Keratinocyte (primary cell): ENCODE measurements at regions not wholly inside any gene's neighbourhood (a gene's known extent, or its start where the extent isn't known, plus 50 kb on each side); places are given as distances from the start of the nearest gene placed in this dataset.

Source experiments
- DNase-seq: peaks from one replicate; pipeline ENCODE4 v3.0.0-alpha.2; 2011; ENCODE audit warnings: low read depth, missing footprints, low spot score
- FAIRE-seq: peaks from 2 replicates; lab custom pipeline; 2011; peaks lifted over from hg19 to GRCh38; lab: Jason Lieb, UNC
- H2AFZ ChIP-seq: 2 replicates; pipeline ENCODE4 v1.6.0; 2012; ENCODE audit warnings: low read length, control low read depth, inconsistent platforms; ENCODE audit not compliant: control insufficient read depth
- H3K27ac ChIP-seq: 2 replicates; pipeline ENCODE4 v1.5.1; 2011; ENCODE audit warnings: low read length; ENCODE audit not compliant: control insufficient read depth, insufficient read depth
- H3K27me3 ChIP-seq: 3 replicates; pipeline ENCODE4 v1.6.0; 2011; ENCODE audit warnings: low read length; ENCODE audit not compliant: control insufficient read depth, insufficient read depth; ENCODE audit errors: extremely low read depth
- H3K36me3 ChIP-seq, 2 experiments: 2 replicates in 1 of 2; 3 replicates in 1 of 2; pipeline ENCODE4 v1.5.1; 2011; ENCODE audit warnings: low read length in 2 of 2, mild to moderate bottlenecking in 1 of 2; ENCODE audit not compliant: control insufficient read depth in 2 of 2, insufficient read depth in 2 of 2; ENCODE audit errors: extremely low read depth in 1 of 2
- H3K4me1 ChIP-seq: 3 replicates; pipeline ENCODE4 v1.5.1; 2011; ENCODE audit warnings: low read length; ENCODE audit not compliant: control insufficient read depth, insufficient read depth; ENCODE audit errors: extremely low read depth
- H3K4me2 ChIP-seq: 3 replicates; pipeline ENCODE4 v1.6.0; 2011; ENCODE audit warnings: low read depth, low read length; ENCODE audit not compliant: control insufficient read depth, insufficient read depth; ENCODE audit errors: extremely low read depth
- H3K4me3 ChIP-seq, 3 experiments: fragments of 200-600 bp in 1 of 3; sonication (generic) in 1 of 3; 2 replicates in 2 of 3; 3 replicates in 1 of 3; pipeline ENCODE4 v1.5.1; 2011 to 2016; ENCODE audit warnings: low read length in 3 of 3, mild to moderate bottlenecking in 3 of 3, control low read depth in 2 of 3, inconsistent platforms in 1 of 3, low read depth in 1 of 3, mixed read lengths in 1 of 3, mixed run types in 1 of 3, moderate library complexity in 1 of 3; ENCODE audit not compliant: control insufficient read depth in 2 of 3, insufficient read depth in 2 of 3; ENCODE audit errors: extremely low read depth in 1 of 3
- H3K79me2 ChIP-seq: 2 replicates; pipeline ENCODE4 v1.6.0; 2012; ENCODE audit warnings: low read length; ENCODE audit not compliant: control insufficient read depth, insufficient read depth
- H3K9ac ChIP-seq: 3 replicates; pipeline ENCODE4 v1.6.0; 2011; ENCODE audit warnings: low read length; ENCODE audit not compliant: control insufficient read depth, insufficient read depth; ENCODE audit errors: extremely low read depth
- H3K9me1 ChIP-seq: 3 replicates; pipeline ENCODE4 v1.6.0; 2011; ENCODE audit warnings: low read length; ENCODE audit not compliant: control insufficient read depth, insufficient read depth; ENCODE audit errors: extremely low read depth
- H3K9me3 ChIP-seq: 2 replicates; pipeline ENCODE4 v1.5.1; 2012; ENCODE audit warnings: low read depth, low read length; ENCODE audit not compliant: control insufficient read depth
- H4K20me1 ChIP-seq: 3 replicates; pipeline ENCODE4 v1.6.0; 2011; ENCODE audit warnings: low read length; ENCODE audit not compliant: control insufficient read depth, insufficient read depth; ENCODE audit errors: extremely low read depth
- EZH2 ChIP-seq: IDR thresholded peaks from one replicate; pipeline ENCODE4 v1.6.1; 2012; ENCODE audit warnings: inconsistent platforms, mild to moderate bottlenecking, low read length, moderate library complexity
- dilution Hi-C: fragments of 300-500 bp; cut with MboI; formaldehyde crosslinking; loops from one replicate; pipeline ENCODE4 v1.7.0; 2020; ENCODE audit warnings: low sequenced_read_pairs; ENCODE audit not compliant: extremely low pct_ligation_motif_present
- TF ChIP-seq, protein P1 (sequence below), 3 experiments: IDR thresholded peaks in 1 of 3; conservative IDR thresholded peaks in 1 of 3; optimal IDR thresholded peaks in 1 of 3; 2 replicates in 2 of 3; 3 replicates in 1 of 3; pipeline versions ENCODE3 to v1.5.1; 2011; ENCODE audit warnings: low read length in 3 of 3, mild to moderate bottlenecking in 3 of 3, moderate library complexity in 2 of 3, control low read depth in 1 of 3, inconsistent platforms in 1 of 3; ENCODE audit not compliant: insufficient read depth in 2 of 3; ENCODE audit errors: extremely low read depth in 1 of 3

GRCh38 chr10:78513330-78513729 is 479.7 kb downstream of the RPS24 start:
- no peak for FAIRE-seq
- H3K9ac ChIP-seq, result no peak overlapping the region
- no peaks in the 10 kb centered on the region for H4K20me1 ChIP-seq
- H3K27me3 ChIP-seq, result no peaks in the 10 kb centered on the region
- no peaks in the 10 kb centered on the region for H3K9me1 ChIP-seq
- no peak overlapping the region for H3K27ac ChIP-seq
- no peaks in the 10 kb centered on the region for H3K36me3 ChIP-seq
- TF ChIP-seq, protein P1, sequence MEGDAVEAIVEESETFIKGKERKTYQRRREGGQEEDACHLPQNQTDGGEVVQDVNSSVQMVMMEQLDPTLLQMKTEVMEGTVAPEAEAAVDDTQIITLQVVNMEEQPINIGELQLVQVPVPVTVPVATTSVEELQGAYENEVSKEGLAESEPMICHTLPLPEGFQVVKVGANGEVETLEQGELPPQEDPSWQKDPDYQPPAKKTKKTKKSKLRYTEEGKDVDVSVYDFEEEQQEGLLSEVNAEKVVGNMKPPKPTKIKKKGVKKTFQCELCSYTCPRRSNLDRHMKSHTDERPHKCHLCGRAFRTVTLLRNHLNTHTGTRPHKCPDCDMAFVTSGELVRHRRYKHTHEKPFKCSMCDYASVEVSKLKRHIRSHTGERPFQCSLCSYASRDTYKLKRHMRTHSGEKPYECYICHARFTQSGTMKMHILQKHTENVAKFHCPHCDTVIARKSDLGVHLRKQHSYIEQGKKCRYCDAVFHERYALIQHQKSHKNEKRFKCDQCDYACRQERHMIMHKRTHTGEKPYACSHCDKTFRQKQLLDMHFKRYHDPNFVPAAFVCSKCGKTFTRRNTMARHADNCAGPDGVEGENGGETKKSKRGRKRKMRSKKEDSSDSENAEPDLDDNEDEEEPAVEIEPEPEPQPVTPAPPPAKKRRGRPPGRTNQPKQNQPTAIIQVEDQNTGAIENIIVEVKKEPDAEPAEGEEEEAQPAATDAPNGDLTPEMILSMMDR (optimal IDR thresholded peaks at IDR 0.05 in 1 of 3, IDR thresholded peaks at IDR 0.05 in 1 of 3, conservative IDR thresholded peaks at IDR 0.05 in 1 of 3; ENCODE audit: extremely low read depth in 1 of 3, insufficient read depth in 2 of 3, low read length in 3 of 3), result no peak
- no peak for TF ChIP-seq EZH2
- H3K4me1 ChIP-seq, result no peaks in the 10 kb centered on the region
- no peak overlapping the region for H3K4me3 ChIP-seq
- DNase-seq, result no peak
- H3K9me3 ChIP-seq, result no peaks in the 10 kb centered on the region
- dilution Hi-C loops, result no loop called here
- no peak overlapping the region for H3K4me2 ChIP-seq
- no peak overlapping the region for H2AFZ ChIP-seq
- no peaks in the 10 kb centered on the region for H3K79me2 ChIP-seq

DNA sequence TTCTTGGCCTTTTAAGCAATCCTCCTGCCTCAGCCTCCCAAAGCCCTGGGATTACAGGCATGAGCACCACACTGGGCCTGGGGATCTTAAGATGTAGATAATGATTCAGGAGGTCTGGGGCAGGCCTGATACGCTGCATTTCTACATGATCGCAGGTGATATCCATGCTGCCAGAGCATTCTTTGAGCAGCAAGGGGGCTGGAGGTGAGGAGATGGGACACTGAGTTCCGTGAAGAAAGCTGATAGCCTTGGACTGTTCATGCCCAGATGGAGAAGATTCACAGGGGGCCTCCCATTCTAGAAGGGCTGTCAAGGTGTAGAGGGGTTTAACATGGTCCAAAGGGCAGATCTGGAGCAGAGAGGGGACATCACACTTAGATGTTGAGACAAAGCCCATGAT is 480.3 kb downstream of the RPS24 start:
- Histone ChIP-seq H3K27me3 (no peaks in the 10 kb centered on the region), H3K9me1 (no peaks in the 10 kb centered on the region), H2AFZ (no peak overlapping the region), H3K4me1 (no peaks in the 10 kb centered on the region), H3K36me3 (no peaks in the 10 kb centered on the region), H3K4me2 (no peak overlapping the region), H3K9ac (no peak overlapping the region), H3K27ac (no peak overlapping the region), H3K4me3 (no peak overlapping the region), H3K9me3 (no peaks in the 10 kb centered on the region), H3K79me2 (no peaks in the 10 kb centered on the region), H4K20me1 (no peaks in the 10 kb centered on the region)
- dilution Hi-C loops, result no loop called here
- no peak for DNase-seq
- TF ChIP-seq, protein P1 (optimal IDR thresholded peaks at IDR 0.05 in 1 of 3, IDR thresholded peaks at IDR 0.05 in 1 of 3, conservative IDR thresholded peaks at IDR 0.05 in 1 of 3; ENCODE audit: extremely low read depth in 1 of 3, insufficient read depth in 2 of 3, low read length in 3 of 3), result no peak
- TF ChIP-seq EZH2, result no peak
- no peak for FAIRE-seq
